Left renal pelvis (tissue), 4 donors: ENCODE measurements at regions not wholly inside any gene's neighbourhood (a gene's known extent, or its start where the extent isn't known, plus 50 kb on each side); places are given as distances from the start of the nearest gene placed in this dataset.

Experiments used
- DNase-seq, 4 donors: peaks; one replicate each; pipeline ENCODE4 v3.0.0-alpha.2; 2013; ENCODE audit warnings: low read depth in 4 of 4, low spot score in 3 of 4

GRCh38 chr12:127731657-127732056 is 535.3 kb upstream of the TMEM132C start:
- DNase-seq: no peak

DNA sequence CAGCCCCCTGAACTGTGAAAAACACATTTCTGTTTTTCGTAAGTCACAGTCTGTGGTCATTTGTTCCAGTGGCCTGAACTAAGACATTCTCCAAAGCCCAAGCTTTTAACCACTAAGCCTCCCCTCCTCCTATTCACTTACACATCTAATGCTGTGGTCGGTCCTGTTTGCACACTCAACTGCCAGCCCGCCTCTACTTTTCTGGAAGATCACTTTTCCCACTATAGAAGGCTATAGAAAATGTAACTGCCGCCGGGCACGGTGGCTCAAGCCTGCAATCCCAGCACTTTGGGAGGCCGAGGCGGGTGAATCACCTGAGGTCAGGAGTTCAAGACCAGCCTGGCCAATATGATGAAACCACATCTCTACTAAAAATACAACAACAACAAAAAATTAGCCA is 524.7 kb upstream of the TMEM132C start:
- DNase-seq: no peak

DNA sequence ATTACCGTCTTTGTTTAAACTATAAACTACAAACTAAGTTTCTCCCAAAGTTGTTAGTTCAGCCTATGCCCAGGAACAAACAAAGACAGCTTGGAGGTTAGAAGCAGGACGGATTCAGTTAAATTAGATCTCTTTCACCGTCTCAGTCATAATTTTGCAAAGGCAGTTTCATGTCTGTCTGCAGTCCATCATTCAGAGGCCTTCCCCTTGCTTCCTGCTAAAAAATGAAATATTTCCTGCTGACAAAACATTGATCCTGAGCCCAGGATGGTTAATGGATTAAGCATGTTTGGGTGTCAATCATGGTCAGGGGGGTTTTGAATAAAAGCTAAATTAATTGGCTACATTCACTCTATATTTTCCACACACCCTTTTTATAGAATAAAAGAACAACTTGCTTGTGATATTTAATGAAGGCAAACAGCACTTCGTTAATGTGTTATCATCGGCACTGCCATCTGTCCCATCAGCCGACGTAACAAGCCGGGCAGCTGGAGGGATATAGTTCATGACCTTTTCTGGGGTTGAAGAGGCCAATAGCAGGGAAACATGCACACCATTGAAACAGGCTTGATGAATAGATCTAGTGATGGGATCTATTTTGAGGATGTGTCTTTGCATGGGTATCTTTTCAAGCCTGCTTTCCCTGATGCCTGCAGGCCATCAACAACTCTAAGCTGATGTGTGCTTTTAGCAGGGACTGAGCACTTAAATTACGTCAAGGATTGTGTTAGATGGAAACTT is 521.3 kb upstream of the TMEM132C start:
- DNase-seq: no peak

DNA sequence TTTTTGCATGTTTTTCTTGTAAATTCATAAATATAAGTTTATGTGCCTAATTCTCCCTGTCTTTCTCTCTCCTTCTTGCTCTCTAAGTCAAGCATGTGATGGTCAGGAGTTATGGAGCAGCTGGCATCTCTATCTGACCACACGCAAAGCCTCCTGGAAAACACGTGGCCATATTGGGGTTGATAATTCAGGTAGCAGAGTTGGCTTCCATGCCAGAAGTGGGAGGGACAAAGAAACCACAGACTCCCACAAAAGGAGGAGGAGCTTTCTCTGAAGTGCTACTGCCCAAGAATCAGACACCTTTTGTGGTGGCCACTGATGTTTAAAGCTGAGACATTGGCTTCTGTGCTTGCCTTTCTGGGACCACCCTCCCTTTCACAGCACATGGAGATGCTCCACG is 517.6 kb upstream of the TMEM132C start:
- DNase-seq: no peak

- DNase-seq: no peak
Observed at GRCh38 chr12:127750076-127750840, 516.7 kb upstream of the TMEM132C start.

DNA sequence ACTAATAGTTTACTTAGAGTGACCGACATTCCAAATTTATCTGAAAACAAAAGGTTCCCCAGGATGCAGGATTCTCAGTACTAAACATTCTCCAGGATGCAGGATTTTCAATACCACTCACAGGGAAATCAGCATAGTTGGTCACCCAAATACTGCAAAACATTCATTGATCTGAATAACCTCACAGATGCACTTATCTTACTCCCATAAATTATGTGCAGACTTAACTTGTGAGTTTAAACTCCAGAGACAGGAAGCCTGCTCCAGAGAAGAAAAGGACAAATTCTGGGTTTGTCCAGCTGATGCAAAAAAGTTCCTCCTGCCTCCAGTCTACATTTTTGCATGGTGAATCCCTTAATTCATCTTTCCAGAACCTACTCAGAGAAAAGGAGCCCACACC is 514.2 kb upstream of the TMEM132C start:
- no peak for DNase-seq

GRCh38 chr12:127760357-127760756 is 506.6 kb upstream of the TMEM132C start:
- DNase-seq: no peak

DNA sequence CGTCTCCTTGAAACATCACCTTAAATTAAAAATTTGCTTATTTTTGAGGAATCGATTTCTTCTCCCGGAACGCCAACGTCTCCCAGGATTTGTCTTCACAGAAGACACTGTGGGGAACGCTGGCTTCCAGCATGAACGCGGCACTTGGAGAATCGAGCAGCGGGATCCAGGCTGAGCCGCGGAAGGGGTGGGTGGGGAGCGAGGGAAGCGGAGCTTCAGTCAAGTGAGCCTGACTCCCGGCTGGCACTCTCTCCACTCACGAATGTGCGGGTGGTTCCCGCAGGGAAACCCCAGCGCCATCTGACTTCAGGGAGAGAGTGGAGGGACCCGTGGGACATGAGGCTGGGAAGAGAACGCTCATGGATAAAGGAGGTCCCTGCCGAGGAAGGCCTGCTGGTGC is 506.0 kb upstream of the TMEM132C start:
- no peak for DNase-seq

- no peak for DNase-seq
Observed at GRCh38 chr12:127761880-127762279, 505.1 kb upstream of the TMEM132C start.

DNA sequence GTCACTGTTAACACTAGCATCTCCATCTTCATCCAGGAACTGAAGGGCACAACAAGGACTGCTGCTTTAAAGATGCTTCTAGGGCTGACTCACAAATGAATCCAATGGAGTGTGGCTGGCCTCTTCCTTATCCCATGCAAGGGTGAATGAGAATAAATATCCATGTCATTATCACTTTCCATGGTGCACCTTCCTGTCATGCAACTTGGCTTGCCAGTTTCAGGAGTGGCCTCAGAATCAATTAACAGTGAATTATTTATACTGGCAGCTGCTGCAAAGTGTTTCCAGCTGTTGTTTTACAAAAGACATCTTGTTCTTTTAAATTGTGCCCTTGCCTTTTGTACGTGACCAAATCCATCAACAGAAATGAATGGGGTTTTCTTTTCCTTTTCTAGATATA is 499.3 kb upstream of the TMEM132C start:
- DNase-seq: no peak

DNA sequence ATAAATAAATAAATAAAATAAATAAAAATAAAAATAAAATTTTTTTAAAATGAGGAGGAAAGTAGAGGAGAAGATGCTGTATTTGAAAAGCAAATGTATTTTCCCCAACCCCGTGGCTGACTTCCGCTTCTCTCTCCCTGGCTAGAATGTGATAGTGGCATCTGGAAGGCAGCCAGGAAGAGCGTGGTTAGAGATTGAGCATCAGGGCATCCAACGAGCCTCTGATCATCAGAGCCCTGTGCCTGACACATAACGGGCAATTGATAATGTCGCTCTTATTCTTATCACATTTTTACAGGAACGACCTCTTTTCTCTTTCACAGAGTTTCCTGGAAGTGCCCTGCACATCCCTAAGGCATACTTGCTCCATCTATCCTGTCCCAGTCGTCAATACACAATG is 496.9 kb upstream of the TMEM132C start:
- DNase-seq: no peak

GRCh38 chr12:127771546-127771945 is 495.4 kb upstream of the TMEM132C start:
- no peak for DNase-seq

GRCh38 chr12:127773520-127773919 is 493.4 kb upstream of the TMEM132C start:
- DNase-seq: no peak

DNA sequence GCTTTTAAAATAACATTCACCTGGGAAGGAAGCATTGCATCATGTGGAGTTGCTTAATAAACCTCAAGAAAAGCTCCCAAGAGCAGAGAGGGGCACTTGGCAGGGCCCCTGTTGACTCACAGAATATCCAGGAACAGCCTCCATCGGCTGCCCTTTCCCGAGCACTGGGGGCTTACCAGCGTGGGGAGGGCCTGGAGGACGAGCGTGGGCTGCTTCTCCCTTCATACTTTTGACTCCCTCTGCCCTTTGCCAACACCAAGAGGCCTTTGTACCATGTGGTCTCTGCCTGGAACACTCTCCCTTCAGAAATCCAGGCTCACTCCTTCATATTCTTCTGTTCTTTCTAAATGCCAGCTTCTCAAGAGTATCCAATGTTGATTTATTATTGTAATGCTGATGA is 492.1 kb upstream of the TMEM132C start:
- no peak for DNase-seq

- DNase-seq: no peak
Observed at GRCh38 chr12:127779301-127780045, 487.5 kb upstream of the TMEM132C start.

DNA sequence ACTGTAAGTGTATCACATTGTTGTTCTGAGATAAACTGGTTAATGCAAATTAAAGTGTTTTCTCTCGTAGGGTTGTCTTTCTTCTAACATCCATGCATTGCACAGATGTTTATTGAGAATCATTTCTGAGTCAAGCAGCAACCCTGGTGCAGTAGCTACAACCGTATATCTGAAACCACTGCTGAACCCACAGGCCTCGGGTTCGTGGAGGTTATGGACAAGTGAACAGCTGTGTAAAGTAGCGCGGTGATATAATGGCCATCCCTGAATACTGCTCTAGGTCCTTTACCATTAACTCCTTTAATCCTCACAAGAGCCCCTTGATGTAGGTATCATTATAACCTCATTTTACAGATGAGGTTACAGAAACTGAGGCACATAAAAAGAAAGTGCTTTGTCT is 486.1 kb upstream of the TMEM132C start:
- no peak for DNase-seq

GRCh38 chr12:127781336-127781735 is 485.6 kb upstream of the TMEM132C start:
- no peak for DNase-seq

- no peak for DNase-seq
Observed at GRCh38 chr12:127785540-127785939, 481.4 kb upstream of the TMEM132C start.

DNA sequence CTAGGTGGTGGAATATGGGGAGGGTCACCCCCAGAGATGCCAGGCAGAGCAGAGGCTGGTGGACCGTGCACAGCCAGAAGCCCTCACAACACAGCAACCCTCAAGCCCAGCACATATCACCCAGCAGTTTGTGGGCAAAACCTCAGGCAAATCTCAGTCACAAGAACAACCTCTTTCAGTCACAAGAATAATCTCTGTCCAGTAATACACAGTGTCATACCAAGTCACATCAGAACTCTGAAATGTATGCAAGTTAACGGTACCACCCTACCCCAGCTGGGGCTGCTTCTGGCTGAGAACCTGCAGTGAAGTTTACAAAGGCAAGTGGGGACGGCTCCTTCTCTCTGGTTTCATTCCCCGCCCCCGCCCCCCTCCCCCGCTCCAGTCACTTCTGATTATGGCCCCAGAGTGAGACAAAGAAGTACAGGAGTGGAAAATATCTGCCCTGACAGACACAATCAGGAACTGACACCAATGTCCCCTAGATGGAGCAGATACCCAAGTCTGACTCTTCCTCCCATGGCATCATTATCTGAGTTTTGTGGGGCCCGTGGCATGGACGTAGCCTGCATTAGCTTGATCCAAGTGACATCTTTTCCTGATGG is 480.9 kb upstream of the TMEM132C start:
- no peak for DNase-seq

GRCh38 chr12:127787544-127787943 is 479.4 kb upstream of the TMEM132C start:
- DNase-seq: no peak

GRCh38 chr12:127790376-127790775 is 476.6 kb upstream of the TMEM132C start:
- no peak for DNase-seq
